ENCODE measurements at regions not wholly inside any gene's neighbourhood (a gene's known extent, or its start where the extent isn't known, plus 50 kb on each side); places are given as distances from the start of the nearest gene placed in this dataset.

DNA sequence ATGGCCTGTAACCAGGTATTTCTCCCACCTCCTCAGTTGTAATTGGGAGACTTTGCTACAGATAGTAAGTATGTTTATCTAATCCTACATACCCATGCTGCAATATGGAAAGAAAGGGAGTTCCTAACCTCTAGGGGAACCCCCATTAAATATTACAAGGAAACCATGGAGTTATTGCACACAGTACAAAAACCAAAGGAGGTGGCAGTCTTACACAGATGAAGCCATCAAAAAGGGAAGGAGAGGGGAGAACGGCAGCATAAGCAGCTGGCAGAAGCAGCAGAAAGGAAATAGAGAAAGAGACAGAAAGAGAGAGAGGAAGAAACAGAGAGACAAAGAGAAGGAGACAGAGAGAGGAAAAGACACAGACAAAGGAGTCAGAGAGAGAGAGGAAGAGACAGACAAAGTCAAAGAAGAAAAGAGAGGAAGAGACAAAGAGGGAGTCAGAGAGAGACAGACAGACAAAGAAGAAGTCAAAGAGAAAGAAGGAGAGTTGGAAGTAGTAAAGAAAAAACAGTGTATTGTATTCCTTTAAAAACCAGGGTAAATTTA, 142.9 kb downstream of the FASLG start:
- DNase-seq (ENCODE audit: low read depth in 3 of 3): no peak

DNA sequence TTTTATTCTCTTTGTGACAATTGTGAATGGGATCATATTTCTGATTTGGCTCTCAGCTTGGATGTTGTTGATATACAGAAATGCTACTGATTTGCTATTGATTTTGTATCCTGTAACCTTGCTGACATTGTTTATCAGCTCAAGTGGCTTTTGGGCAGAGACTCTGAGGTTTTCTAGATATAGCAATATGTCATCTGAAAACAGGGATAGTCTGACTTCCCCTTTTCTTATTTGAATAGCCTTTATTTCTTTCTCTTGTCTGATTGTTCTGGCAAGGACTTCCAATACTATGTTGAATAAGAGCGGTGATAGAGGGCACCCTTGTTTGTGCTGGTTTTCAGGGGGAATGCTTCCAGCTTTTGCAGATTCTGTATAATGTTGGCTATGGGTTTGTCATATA, 150.8 kb downstream of the FASLG start:
- no peak for DNase-seq (ENCODE audit: low read depth in 3 of 3)

DNA sequence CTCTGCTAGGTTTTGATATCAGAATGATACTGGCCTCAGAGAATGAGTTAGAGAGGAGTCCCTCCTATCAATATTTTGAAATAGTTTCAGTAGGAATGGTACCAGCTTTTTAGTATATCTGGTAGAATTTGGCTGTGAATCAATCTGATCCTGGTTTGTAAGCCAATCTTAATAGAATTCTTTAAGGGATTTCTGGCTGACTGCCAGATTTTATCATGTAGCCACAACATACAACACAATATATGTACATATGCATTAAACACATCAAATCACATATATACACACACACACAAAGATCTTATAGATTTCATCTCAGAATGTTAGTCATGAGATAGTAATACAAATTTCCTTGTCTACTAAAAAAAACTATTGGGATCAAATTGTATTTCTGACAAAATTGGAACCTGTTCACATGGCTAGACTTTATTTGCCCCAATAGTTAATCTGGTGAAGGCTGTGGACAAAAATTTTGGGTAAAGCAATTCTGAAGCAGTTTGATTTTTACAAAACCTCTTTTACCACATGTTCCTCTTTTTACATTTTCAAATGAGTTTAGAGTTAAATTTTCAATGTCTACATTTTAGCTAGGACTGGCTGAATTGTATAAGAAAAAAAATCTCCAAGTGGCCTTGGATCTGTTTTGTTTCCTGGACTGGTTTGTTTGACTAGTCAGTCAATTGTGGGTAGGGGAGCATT, 151.7 kb downstream of the FASLG start:
- DNase-seq (ENCODE audit: low read depth in 3 of 3): no peak

DNA sequence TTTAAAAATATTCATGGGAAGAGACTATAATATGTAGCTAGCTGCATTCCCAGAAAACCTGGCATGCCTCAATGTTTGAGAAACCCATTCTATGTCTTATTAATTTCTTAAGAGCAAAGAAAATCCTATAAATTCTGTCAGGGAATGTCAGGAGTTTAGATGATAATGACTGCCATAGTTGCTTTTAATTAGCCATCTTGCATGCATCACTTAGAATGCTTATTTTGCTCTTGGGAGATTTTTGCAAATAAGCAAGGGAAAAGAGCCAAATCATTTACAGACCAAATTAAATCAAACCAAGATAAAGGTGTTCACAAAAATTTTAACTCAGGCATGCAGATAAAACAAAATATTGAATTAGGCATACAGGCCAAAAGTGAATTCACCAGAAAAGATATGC, 152.8 kb downstream of the FASLG start:
- DNase-seq (ENCODE audit: low read depth in 3 of 3): no peak

DNA sequence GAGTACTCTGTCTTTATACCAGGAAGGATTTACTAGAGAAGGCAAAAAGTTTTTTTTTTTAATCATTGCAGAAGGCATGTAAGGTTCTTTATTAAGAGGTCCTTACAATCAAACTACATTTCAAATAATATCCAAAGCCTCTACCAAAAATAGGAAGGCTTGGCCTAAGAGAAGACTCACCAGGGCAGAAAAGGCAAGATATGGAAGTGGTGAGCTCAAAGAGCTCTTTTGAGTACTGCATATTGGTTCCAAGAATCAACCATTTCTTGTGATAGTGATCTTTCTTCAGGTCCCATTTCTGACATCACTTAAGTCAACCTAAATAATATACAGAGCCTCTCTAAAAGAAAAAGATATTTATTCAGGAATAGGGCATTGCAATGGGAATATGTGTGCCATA, 153.2 kb downstream of the FASLG start:
- no peak for DNase-seq (ENCODE audit: low read depth in 3 of 3)

DNA sequence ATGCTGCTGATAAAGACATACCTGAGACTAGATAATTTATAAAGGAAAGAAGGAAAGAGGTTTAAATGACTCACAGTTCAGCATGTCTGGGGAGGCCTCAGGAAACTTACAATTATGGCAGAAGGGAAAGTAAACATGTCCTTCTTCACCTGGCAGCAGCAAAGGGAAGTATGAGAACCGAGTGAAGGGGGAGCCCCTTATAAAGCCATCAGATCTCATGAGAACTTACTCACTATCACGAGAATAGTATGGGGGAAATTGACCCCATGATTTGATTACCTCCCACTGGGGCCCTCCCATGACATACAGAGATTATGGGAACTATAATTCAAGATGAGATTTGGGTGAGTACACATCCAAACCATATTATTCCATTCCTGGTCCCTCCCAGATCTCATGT, 154.4 kb downstream of the FASLG start:
- no peak for DNase-seq (ENCODE audit: low read depth in 3 of 3)

DNA sequence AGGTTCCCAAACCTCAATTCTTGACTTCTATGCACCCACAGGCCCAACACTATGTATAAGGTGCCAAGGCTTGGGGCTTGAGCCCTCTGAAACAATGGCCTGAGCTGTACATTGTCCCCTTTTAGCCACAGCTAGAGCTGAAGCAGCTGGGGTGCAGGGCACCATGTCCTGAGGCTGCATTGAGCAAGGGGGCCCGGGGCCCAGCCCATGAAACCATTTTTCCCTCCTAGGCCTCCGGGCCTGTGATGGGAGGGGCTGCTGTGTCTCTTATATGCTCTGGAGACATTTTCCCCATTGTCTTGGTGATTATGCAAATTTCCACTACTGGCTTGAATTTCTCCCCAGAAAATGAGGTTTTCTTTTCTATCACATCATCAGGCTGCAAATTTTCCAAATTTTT, 155.5 kb downstream of the FASLG start:
- DNase-seq (ENCODE audit: low read depth in 3 of 3): no peak

DNA sequence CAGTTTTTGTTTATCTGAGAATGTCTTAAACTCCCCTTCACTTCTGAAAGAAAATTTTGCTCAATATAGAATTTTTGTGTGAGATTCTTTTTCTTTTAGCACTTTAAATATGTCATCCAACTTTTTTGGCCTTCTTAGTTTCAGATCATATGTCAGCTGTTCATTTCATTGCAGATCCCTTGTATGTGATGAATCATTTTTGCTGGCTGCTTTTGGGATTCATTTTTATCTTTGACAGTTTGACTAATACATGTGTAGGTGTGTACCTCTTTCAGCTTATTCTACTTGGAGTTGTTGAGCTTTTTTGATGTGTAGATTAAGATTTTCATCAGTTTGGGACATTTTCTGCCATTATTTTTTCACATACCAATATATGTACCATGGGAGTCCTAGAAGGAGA, 156.8 kb downstream of the FASLG start:
- DNase-seq (ENCODE audit: low read depth in 3 of 3): no peak

DNA sequence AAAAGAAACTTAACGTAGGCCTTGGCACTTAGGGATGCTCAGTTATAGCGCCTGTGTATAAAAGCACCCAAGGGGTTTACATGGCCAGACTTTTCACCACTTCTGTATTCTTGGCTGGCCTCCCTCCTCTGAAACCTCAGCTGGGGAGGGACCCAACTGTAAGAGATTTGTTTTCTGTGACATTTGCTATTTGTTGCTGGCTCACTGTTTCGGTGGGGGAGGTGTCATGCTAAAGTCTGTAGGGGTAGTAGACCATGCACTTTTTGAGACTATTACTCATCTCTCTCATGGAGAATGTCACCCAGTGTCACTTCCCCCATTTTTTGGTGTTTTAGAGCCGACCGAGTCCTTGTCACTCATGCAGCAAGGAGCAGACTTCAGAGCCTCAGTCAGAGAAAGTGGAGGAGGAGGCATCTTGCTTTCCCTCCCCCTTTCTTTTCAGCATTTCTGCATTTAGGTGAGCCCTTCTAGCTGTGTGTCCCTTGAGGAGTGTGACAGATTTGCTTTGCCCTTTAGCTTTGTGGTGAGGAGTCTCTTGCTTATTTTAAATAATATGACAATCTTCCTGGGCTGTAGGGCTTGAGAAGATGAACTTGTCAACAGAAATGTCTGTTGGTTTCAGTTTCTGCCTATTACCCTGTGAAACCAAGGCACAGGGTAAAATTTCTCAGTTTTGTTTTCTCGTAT, 160.1 kb downstream of the FASLG start:
- DNase-seq (ENCODE audit: low read depth in 3 of 3): peak in 2 of 3 donors; percentile 23 to 33

DNA sequence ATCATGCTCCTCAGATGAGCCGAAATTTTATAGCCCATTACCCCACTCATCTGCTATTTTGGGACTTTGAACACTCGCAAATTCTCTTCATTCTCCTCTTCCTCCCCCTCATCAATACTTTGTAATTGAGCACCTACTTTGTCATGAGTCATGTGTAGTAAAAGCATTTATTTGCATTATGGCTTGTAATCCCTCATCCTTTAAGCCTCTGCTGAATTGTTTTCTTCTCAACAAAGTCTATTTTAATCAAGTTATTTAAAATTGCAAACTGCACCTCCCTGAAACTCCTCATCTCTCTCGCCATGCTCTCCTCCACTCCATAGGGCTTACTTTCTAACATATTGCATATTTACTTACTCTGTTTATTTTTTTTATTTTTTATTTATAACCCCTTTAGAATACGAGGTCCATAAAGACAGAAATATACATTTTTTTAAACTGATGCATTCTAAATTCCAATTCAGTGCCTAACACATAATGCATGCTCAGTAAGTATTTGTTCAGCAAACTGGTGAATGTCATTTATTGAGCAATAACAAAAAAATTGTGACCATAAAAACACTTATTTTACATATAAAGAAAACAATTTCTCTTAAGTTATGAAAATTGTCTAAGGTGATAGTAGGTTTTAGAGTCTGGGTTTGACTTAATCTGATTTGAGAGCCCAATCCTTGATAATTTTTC, 161.7 kb downstream of the FASLG start:
- DNase-seq (ENCODE audit: low read depth in 3 of 3): no peak

DNA sequence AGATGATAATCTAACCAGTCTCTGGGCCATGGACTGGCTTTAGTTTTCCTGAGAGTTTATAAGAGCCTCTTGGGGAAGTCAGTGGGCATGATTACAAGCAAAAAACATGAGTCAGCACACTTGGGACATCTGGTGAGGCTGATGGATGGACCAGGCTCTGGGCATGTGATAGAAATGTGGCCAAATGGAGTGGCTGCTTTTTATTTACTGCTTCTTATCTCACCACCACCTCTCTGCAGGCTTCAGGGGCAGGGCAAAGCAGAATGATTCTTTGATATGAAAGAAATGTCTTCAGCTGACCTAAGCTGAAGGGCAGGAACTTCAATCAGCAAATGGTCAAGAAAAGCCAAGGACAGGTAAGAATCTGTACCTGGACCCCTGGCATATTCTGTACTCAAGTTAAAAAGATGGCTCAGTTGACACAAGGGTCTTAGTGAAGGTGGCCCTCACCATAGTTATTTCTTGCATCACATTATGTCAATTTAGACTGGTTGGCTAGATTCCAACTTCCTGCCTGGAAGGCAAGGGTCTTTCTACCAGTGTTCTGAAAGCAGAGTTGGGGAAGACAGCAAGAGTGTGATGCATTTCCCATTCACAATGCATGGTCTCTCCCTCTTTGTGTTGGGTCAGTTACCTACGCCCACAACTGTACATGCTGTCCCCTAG, 162.8 kb downstream of the FASLG start:
- no peak for DNase-seq (ENCODE audit: low read depth in 3 of 3)

DNA sequence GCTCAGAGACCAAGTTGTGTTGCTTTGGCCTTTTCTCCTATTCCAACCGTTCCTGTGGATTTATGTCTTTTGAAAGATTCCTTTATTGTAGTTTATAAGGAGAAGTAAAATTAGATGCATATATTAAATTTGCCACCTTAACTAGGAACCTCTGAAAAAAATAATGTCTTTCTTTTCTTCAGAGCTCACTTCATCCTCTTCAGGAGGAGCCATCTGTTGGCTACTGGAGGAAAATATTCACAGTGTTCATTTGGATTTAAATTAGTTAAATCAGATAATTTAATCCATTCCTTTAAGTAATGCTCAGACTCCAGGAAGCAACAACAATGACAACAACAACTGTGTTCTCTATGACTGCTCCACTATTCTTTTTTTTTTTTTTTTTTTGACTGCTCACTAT, 164.0 kb downstream of the FASLG start:
- no peak for DNase-seq (ENCODE audit: low read depth in 3 of 3)

DNA sequence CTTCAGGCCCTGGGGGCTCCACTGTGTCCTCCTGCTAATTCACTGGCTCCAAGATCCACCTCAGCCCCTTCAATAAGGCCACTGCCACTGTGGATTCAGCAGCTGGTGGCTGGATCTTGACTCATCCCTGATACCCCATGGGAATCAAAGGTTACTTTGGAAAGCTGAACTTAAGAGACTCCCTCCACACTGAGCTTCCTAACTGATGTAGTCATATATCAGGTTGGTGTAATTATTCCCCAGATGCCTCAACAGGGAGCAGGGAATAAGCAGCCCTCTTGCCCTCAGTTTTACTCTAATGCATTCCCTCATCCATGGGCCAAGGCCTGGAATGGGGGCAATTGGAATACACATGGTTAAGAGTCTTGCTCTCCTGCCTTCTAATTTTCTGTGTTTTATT, 164.6 kb downstream of the FASLG start:
- no peak for DNase-seq (ENCODE audit: low read depth in 3 of 3)

DNA sequence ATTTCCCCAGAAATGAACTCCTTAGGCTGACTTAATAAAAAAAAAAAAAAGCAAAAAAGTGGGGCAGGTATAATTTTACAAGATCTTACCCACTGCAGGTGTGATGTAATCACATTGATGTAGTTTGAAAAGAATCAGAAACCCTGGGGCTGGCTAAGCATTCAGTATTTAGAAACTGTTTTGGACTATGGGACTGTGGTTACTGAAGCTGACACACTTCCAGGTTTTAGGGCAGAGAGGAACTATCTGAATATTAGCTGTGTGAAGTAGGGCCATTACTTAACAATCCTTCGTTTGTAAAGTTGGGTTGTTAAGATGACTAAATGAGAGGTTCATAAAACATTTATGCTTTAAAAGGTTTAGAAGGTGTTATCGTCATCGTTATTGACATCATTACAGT, 165.3 kb downstream of the FASLG start:
- DNase-seq (ENCODE audit: low read depth in 3 of 3): no peak

DNA sequence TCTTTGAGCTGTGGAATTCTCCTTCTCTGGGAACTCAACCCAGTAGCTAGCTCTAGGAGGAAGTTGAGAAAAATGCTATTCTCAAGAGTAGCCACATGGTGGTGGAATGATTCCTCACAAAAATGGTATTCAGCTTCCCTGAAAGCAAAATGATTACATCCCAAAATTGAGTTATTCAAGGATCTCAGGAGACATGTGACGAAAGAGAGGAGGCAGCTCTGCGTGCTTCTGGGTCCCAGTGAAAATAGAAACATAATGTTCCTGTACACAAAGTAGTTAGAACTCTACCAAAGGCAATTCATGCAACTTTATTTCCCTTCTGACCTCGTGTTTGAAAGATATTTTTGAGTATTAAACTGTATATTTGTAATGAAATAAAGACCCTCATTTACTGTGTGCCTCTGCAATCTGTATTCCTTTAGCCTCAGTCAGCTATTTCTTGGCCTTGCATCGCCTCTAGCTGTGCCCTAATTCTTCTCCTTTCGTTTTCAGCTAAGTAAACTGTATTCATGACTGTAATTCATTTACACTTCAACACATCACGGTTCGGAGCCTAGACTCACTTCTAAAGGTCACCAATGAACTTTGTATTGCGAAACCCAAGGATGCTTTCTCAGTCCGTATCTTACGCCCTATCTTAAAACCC, 167.3 kb downstream of the FASLG start:
- no peak for DNase-seq (ENCODE audit: low read depth in 3 of 3)

DNA sequence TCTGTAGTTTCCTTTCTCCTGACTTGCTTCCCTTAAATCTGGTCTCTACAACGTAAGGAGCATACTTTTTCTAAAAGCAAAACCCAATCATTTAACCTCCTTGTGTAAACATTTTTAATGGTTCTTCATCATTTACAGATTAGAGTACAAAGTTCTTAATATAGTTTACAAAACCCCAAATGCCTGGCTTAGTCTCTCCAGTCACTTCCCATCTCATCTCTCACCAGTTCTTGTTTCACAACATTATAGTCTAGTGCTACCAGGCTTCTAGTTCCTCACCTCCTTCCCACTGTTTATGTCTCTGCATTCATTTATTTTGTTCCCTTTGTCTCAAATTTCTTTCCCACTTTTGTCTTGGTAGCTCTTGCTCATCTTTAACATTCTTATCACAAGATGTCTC, 168.4 kb downstream of the FASLG start:
- no peak for DNase-seq (ENCODE audit: low read depth in 3 of 3)

DNA sequence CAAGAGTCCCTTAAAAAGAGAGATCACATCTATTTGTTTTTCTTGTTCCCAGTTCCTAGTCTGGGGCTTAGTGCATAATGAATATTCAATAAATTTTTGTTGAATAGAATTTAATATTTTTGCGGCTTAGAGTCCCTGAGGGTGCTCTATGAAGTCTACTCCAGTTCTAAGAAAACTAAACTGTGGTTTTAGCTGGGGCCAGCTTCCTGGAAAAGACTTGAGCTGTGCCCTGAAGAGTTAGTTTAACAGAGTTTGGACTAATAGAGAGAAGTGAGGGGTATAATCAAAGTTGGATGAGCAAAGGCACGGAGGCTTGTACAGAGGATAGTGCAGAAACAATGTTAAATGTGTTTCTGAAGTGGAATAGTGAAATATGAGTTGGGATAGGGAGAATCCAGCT, 168.9 kb downstream of the FASLG start:
- no peak for DNase-seq (ENCODE audit: low read depth in 3 of 3)

DNA sequence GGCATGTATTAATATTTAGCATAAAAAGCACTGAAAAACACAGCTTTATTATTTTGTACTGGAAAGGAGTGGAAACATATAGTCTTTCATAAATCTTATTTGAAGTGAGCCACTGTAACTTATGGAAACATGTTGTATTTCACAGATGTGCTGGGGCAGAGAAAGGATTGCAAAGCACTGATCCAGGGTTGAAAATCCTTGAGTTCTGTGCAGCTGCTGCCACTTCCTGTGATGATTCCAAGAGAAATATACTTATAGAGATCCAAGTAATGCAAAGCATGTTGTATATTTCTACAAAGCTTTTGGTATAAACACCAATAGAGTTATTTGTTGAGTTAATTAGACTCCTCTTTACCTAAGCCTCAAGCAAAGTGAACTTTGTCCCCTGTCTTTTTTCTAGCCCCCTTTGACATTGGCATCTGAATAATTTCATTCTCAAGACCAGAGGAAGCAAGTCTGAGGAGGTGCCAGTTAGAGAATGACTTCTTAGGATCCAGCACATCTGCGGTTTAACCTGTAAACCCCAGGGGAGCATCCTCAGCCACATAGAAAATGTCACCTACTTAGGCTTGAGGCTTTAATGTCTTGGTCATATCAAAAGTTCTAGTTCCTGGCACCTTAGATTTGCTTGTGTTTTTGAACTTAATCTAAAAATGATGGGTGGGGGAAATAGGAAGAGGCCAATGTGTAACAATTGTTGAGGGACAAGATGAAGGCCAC, 173.3 kb downstream of the FASLG start:
- no peak for DNase-seq (ENCODE audit: low read depth in 3 of 3)

DNA sequence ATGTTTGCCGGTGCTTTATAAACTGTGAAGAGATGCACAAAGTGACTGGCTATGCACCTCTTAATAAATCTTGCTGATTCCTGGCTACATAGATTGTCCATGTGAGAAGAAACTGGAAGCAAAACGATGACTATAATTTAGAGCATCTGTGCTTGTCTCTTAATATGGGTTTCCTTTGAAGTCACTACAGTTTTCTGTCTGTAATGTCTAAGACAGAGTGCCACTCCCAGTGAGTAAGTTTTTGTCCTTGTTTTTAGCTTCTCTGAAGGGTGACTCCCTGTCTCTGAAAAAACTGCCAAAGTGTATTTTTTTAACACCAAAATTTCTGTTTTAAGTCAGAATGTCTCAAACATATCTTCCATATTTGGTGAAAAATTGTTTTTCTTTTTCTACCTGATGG, 175.1 kb downstream of the FASLG start:
- no peak for DNase-seq (ENCODE audit: low read depth in 3 of 3)

DNA sequence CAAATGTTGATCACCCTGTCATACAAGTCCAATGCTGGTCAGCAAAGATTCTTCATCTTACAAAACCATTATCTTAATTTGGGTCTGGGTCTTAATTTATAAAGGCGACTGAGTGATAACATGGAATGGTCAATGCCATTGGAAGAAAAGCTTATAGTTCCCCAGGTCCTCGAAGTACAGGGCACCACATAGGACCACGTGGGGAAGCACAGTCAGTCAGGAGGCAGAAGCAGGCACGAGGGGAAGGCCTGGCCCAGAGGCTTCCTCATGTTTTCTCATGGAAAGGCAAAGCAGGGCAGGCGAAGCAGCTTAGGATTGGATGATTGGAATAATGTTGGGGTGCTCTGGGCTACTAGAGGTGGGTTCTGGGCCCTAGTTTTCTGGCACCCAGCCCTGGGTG, 175.7 kb downstream of the FASLG start:
- no peak for DNase-seq (ENCODE audit: low read depth in 3 of 3)

DNA sequence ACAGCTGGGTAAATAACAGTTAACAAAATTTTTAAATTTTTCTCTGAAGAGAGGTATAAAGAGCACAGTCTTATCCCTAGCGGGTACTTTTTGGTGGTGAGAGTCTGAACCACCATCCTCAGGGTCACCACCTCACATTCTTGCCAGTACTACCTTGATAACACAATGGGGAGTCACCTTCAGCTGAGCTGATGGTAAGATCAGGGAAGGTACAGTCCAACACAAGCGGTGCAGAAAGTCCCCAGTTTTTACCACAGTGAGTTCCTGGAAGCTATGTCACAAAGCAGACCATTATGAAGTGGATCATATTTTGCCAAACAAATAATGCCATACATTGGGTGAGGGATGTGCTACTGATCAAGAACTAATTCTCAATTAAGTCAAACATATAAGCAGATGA, 176.9 kb downstream of the FASLG start:
- no peak for DNase-seq (ENCODE audit: low read depth in 3 of 3)
